ENCODE measurements at regions not wholly inside any gene's neighbourhood (a gene's known extent, or its start where the extent isn't known, plus 50 kb on each side); places are given as distances from the start of the nearest gene placed in this dataset.

GRCh38 chr4:41874398-41874797 is 60.8 kb upstream of the TMEM33 start:
- TF ChIP-seq EP300 (IDR thresholded peaks at IDR 0.05; ENCODE audit: borderline replicate concordance), result no peak
- TF ChIP-seq CEBPB (IDR thresholded peaks at IDR 0.05), result no peak
- no peak for TF ChIP-seq REST (IDR thresholded peaks at IDR 0.05; ENCODE audit: low read depth)
- TF ChIP-seq YY1 (IDR thresholded peaks at IDR 0.05; ENCODE audit: low read depth), result no peak
- TF ChIP-seq USF1 (IDR thresholded peaks at IDR 0.05), result no peak
- no peak for TF ChIP-seq MAX (IDR thresholded peaks at IDR 0.05)
- TF ChIP-seq RAD21 (IDR thresholded peaks at IDR 0.05; ENCODE audit: low read depth), result no peak
- no peak for TF ChIP-seq EGR1 (IDR thresholded peaks at IDR 0.05)
- TF ChIP-seq TAF1 (IDR thresholded peaks at IDR 0.05; ENCODE audit: low read depth), result no peak
- no peak for TF ChIP-seq ZBTB7A (IDR thresholded peaks at IDR 0.05; ENCODE audit: low read depth)
- no peak for TF ChIP-seq FOXM1 (IDR thresholded peaks at IDR 0.05; ENCODE audit: borderline replicate concordance, low read depth)
